DMS 273 (cell line): ENCODE measurements at regions not wholly inside any gene's neighbourhood (a gene's known extent, or its start where the extent isn't known, plus 50 kb on each side); places are given as distances from the start of the nearest gene placed in this dataset.
"Not testable (repeated sequence)": the region's sequence is repeated elsewhere in the genome, so short reads cannot be mapped to it uniquely, and the experiment has no call there.

Source experiments
- DNase-seq: peaks from one replicate; lab custom pipeline; 2025; ENCODE audit not compliant: unreplicated experiment; lab: John Stamatoyannopoulos, UW

GRCh38 chr6:19209202-19209601 lies 628.0 kb upstream of the ID4 start:
- DNase-seq = no peak

GRCh38 chr6:19210849-19211590 lies 626.1 kb upstream of the ID4 start:
- peak; percentile 57 for DNase-seq

DNA sequence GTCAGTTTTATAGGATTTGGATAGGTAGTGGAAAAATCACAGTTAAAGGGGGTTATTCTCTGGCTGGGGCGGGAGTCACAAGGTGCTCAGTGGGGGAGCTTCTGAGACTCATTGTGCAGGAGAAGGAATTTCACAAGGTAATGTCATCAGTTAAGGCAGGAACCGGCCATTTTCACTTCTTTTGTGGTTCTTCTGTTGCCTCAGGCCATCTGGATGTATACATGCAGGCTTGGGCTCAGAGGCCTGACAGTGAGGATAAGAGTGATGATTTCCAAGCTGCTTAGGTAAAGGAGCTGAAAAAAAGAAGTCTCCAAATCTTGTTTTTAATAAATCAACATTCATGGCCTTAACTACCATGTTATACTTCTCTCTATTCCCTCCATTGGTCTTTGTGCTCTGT lies 622.9 kb upstream of the ID4 start:
- no peak for DNase-seq

GRCh38 chr6:19219931-19220330 lies 617.2 kb upstream of the ID4 start:
- DNase-seq = no peak

GRCh38 chr6:19231878-19232561 lies 605.1 kb upstream of the ID4 start:
- DNase-seq = no peak

GRCh38 chr6:19245656-19246055 lies 591.5 kb upstream of the ID4 start:
- DNase-seq = no peak

DNA sequence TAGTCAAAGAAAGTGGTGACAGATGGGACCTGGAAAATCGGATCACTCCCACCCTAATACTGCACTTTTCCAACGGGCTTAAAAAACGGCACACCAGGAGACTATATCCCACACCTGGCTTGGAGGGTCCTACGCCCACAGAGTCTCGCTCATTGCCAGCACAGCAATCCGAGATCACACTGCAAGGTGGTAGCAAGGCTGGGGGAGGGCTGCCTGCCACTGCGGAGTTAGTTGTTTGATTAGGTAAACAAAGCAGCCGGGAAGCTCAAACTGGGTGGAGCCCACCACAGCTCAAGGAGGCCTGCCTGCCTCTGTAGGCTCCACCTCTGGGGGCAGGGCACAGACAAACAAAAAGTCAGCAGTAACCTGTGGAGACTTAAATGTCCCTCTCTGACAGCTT lies 590.0 kb upstream of the ID4 start:
- DNase-seq = not testable (repeated sequence)

GRCh38 chr6:19256123-19256522 lies 581.0 kb upstream of the ID4 start:
- DNase-seq = not testable (repeated sequence)

- DNase-seq = no peak
These were observed 575.5 kb upstream of the ID4 start for GRCh38 chr6:19261642-19262041.

DNA sequence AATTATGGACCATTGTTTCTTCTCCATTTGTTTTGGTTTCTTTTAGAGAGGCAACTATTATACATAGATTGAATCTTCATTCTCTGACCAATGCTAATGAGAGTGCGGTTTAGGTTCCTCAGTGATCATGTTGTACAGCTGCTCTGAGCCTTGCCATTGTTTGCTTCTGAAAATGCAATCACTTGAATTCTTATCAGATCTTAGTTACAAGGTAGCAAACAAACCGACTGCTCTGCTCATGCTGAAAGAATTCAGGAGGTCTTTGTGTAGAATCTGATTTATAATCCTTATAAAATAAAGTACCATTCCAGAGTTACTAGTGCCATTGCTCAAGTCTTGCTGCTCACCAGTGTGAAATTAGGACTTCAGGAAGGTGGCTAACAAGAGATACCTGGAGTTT lies 569.1 kb upstream of the ID4 start:
- DNase-seq = peak; percentile 8

GRCh38 chr6:19268718-19269117 lies 568.5 kb upstream of the ID4 start:
- peak; percentile 81 for DNase-seq

DNA sequence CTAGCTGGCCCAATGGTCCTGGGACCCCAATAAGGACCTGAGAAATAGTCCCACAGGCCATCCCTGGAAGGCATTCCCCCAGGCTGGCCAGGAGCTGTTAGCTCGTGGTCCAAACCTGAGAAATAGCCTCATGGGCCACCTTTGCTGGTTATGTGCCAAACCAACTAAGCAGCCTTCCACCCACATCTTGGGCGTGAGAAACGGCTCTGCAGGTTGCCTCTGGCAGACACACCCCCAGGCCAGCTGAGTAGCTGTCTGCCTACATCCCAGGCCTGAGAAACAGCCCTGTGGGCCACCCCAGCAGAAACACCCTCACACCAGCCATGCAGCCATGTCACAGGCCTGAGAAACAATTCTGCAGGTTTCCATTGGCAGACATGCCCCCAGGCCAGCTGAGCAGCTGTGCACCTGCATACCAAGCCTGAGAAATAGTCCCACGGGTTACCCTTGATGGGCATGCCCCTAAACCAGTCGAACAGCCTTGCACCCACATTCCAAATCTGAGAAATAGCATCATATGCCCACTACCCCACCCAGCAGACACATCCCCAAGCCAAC lies 567.8 kb upstream of the ID4 start:
- DNase-seq = peak; percentile 39

GRCh38 chr6:19270616-19271015 lies 566.6 kb upstream of the ID4 start:
- no peak for DNase-seq

- DNase-seq = peak; percentile 29
These were observed 557.9 kb upstream of the ID4 start for GRCh38 chr6:19279273-19279684.

GRCh38 chr6:19287928-19288327 lies 549.2 kb upstream of the ID4 start:
- no peak for DNase-seq

- no peak for DNase-seq
These were observed 547.7 kb upstream of the ID4 start for GRCh38 chr6:19289457-19289856.

- DNase-seq = peak; percentile 53
These were observed 539.3 kb upstream of the ID4 start for GRCh38 chr6:19297880-19298279.

- DNase-seq = no peak
These were observed 538.7 kb upstream of the ID4 start for GRCh38 chr6:19298421-19298820.

DNA sequence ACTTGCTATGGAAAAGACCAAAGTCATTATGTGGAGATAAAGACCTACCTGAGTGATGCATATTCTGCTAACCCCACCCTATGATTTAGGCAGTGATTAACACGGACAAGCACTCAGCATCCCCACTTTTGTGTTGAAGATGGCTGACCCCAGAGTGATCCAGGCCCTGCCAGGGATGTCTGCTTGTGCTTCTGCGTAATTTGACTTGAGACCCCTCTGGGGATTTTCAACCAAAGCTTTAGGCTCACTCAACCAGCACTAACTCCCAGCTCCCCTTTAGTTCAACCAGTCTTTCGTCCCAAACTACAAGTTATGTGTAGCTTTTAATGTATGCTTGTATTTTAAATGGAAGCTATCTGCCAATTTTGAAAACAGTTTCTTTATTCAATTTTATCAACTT lies 538.0 kb upstream of the ID4 start:
- DNase-seq = no peak

DNA sequence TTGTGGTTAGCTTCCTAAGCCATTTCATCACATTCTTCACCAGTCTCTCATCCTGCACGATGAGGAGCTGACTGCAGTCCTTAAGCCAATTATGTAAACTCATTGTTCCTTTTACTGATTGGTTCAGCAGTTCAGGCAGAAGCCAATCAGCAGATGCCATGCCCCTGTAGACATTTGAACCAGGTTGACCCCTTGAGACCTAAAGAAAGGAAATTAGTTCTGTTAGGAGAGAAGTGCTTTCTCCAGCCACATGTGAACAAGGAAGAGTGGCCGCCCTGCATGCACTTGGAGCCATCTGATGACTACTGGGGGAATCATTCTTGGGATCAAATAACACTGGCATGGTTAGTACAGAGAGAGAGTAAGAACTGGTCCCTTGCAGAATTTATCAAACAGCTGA lies 535.2 kb upstream of the ID4 start:
- DNase-seq = peak; percentile 14

GRCh38 chr6:19303383-19303782 lies 533.8 kb upstream of the ID4 start:
- DNase-seq = peak; percentile 15

- DNase-seq = no peak
These were observed 527.5 kb upstream of the ID4 start for GRCh38 chr6:19309661-19310060.
